ENCODE measurements at regions not wholly inside any gene's neighbourhood (a gene's known extent, or its start where the extent isn't known, plus 50 kb on each side); places are given as distances from the start of the nearest gene placed in this dataset.

GRCh38 chr2:134135793-134136192 lies 118.1 kb upstream of the MGAT5 start:
- DNase-seq (ENCODE audit: low spot score) = no peak
- intact Hi-C loops (cut with DNase I) = no loop called here

DNA sequence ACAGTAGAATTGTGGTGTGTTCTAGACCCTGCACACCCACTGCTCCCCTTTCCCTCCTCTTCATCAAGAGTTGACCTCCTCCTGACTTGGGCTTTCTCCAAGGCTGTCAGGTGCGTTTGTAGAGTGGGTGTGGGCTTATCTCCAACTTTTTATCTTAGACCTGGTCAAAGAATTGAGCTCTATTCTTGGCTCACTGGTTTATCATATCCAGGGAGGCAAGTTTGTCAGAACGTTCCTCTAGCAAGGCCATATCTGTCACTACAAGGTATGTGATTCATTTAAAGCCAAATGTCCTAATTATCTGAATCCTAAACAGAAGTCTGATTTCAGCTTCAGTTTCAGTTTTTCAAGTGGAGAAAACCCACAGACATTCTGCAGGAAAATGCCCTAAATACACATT lies 117.1 kb upstream of the MGAT5 start:
- intact Hi-C loops (cut with DNase I) = no loop called here
- no peak for DNase-seq (ENCODE audit: low spot score)

DNA sequence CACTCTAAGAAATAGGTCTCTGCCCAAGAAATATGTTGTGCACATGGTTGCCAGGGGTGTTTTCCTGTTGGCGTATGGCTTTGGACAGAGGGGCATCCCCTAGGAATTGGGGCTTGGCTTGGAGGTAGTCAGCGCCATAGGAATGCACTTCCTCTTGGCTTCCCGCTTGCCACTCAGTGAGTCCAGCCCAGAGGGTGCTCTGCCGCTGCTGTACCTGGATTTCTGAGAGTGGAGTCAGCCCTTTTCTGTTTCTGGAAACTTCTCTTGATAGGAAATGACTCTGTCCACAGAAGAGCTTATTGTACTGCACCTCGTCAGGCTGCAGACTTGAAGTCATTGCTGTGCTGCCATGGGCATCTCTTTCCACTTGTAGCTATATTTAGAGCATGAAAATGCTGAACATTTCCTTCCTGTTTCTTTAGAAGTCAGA lies 116.7 kb upstream of the MGAT5 start:
- DNase-seq (ENCODE audit: low spot score) = no peak
- intact Hi-C loops (cut with DNase I) = no loop called here

DNA sequence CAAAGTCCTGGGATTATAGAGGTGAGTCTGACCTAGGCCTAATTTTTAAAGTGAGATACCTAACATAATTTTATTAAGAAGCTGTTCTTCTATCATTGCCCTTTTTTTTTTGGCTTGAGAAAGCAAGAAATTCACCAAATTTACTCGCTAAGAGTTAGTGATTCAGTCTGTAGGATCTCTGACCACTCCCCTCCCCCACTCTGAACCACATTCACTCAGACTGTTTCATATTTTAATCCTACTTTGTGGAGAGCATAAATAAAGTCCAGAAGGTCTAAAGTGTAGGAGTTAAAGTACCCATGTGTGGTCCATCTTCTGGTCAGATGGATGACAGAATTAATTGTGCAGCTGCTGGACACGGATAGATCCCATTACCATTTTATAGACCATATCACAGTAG lies 115.8 kb upstream of the MGAT5 start:
- intact Hi-C loops (cut with DNase I) = no loop called here

GRCh38 chr2:134139611-134140010 lies 114.3 kb upstream of the MGAT5 start:
- intact Hi-C loops (cut with DNase I) = no loop called here
- no peak for DNase-seq (ENCODE audit: low spot score)

More for the DNA sequence above, 115.8 kb upstream of the MGAT5 start:
- no peak for DNase-seq (ENCODE audit: low spot score)

DNA sequence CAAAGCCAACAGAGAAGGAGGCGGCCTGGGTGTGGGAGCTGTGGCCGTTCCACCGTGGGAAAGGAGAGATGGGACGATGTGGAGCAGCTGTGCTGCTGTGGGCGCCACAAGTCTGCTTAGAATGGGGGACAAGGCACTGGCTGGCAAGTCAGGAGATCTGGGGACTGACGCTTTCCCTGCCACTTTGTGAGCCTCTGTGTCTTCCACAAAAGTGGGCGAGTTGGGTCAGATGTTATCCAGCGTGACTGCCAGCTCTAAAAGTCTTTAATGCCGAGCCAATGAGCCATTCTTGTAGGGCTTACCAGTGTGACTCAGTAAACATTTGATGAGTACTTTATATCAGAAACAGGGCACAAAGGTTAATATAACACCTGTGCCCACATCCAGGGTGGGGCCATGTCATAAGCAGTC lies 113.6 kb upstream of the MGAT5 start:
- intact Hi-C loops (cut with DNase I) = no loop called here
- DNase-seq (ENCODE audit: low spot score) = no peak

GRCh38 chr2:134141598-134142340 lies 112.1 kb upstream of the MGAT5 start:
- intact Hi-C loops (cut with DNase I) = no loop called here
- no peak for DNase-seq (ENCODE audit: low spot score)

DNA sequence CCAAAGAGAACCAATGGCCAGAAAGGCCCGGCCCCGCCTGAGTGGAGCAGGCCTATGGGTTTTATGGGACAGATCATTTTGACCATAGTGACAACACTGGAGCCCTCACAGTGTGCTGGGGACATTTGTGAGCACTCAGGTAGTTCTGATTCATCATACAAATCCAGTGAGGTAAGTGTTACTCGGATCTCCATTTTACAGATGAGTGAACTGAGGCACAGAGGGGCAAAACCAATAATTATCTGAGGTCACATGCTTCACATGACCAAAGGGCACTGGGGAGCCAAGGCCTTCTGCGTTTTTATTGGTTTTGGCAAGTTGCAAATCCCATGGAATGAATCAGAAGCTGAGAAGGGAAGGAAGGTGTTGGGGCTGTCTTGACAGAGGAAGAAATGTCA lies 111.5 kb upstream of the MGAT5 start:
- intact Hi-C loops (cut with DNase I) = no loop called here
- no peak for DNase-seq (ENCODE audit: low spot score)

GRCh38 chr2:134142903-134143302 lies 111.0 kb upstream of the MGAT5 start:
- DNase-seq (ENCODE audit: low spot score) = no peak
- intact Hi-C loops (cut with DNase I) = no loop called here

DNA sequence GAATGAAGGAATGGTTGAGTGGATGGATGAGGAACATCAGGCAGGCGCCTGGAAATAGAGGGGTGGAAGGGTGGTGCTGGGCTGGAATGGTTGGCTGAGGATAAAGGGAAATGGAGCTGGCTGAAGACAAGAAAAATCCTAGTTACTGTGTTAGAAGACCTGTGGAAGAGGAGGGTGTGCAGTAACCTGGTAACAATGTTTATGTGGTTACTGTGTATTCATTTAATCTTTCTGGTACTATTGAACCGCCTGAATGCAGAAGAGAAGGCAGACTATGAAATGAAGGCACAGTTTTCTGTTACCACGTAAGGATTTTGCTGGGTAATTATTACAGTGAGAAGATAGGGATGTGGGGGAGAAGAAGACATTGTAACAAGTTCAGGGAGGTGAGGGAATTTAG lies 110.3 kb upstream of the MGAT5 start:
- DNase-seq (ENCODE audit: low spot score) = no peak

GRCh38 chr2:134144081-134144596 lies 109.7 kb upstream of the MGAT5 start:
- intact Hi-C loops (cut with DNase I) = no loop called here
- DNase-seq (ENCODE audit: low spot score) = no peak

More for the DNA sequence above, 110.3 kb upstream of the MGAT5 start:
- intact Hi-C loops (cut with DNase I) = no loop called here

- DNase-seq (ENCODE audit: low spot score) = no peak
- intact Hi-C loops (cut with DNase I) = no loop called here
These were observed 109.2 kb upstream of the MGAT5 start for GRCh38 chr2:134144651-134145050.

DNA sequence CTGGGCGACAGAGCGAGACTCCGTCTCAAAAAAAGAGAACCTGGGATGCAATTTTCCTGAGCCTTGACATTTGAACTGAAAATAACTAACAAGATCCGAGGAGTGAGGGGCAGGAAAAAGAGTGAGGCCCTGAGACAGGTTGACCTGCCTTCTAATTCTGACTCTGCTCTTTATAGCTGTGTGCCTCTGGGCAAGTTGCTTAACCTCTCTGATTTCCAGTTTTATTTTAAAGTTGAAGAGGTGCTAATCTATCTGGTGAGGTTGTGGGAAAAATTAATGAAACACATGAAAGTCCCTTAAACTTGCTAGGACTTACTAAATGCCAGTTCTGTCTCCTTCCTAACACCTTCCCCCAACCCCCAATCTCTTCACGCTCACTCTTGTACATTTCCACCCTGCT lies 108.4 kb upstream of the MGAT5 start:
- DNase-seq (ENCODE audit: low spot score) = no peak
- intact Hi-C loops (cut with DNase I) = no loop called here

DNA sequence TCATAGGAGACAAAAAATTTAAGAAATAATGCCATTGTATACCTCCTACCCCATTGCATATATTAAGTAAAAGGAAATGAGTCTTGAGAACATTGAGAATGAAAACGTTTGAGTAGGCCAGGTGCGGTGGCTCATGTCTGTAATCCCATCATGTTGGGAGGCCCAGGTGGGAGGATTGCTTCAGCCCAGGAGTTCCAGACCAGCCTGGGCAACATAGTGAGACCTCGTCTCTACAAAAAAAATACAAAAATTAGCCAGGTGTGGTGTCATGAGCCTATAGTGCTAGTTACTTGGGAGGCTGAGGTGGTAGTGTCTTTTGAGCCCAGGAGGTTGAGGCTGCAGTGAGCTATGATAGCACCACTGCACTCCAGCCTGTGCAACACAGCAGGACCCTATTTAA lies 107.7 kb upstream of the MGAT5 start:
- DNase-seq (ENCODE audit: low spot score) = no peak
- intact Hi-C loops (cut with DNase I) = no loop called here

DNA sequence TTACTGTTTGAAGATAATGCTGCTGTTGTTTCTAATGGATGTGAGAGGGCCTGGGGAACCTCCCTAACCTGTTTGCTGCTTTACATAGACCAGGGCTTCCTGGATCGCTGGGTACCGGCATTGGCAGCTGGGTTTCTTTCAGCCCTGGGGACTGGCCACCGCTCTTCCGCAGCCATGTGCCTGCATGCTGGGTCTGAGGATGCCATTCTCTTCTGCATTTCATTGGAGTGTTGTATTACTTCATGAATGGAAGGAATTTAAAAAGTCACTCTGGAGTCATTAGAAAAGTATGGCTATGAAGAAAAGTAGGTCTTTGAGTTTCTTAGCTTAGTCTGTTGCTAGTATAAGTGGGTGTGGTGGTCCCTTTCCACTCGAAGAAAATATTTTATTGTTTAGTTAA lies 107.3 kb upstream of the MGAT5 start:
- no peak for DNase-seq (ENCODE audit: low spot score)
- intact Hi-C loops (cut with DNase I) = no loop called here

GRCh38 chr2:134148172-134148571 lies 105.7 kb upstream of the MGAT5 start:
- intact Hi-C loops (cut with DNase I) = no loop called here
- DNase-seq (ENCODE audit: low spot score) = no peak

GRCh38 chr2:134148843-134149472 lies 104.9 kb upstream of the MGAT5 start:
- no peak for DNase-seq (ENCODE audit: low spot score)
- intact Hi-C loops (cut with DNase I) = no loop called here

DNA sequence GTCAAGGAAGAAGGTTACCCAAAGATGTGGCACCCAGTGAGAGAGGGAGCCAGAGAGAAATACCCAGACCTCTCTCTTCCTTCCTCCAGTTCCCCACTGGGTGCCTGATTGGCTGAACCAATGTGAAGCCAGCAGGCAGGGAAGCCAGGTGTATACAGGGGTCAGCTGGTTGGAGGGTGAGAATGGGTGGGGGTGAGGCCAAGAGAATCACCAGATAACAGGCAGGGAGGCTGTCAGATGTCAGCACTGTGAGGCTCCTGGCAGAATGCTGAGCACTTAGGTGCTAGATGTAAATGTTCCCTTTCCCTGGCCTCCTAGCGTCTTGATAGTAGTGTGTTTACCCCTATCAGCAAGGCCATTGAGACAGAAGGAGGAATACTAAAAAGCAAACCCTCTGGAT lies 104.0 kb upstream of the MGAT5 start:
- no peak for DNase-seq (ENCODE audit: low spot score)
- intact Hi-C loops (cut with DNase I) = no loop called here

DNA sequence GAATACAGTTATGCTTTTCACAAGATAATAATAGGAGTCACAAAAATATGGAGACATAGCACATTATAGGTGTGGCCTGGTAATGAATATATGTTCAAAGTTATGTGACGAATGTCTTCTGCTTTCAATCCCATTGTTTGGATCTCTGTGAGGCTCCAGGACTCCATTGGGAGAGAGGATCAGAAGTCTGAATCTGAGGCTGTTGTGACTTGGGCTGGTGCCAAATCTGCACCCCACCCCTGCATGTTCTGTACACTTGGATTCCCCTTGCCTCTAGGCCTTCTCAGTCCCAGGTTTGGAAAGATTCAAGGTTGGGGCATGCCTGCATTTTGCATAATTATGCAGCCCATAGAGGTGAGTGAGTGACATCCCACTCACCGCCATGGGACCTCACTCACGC lies 103.1 kb upstream of the MGAT5 start:
- intact Hi-C loops (cut with DNase I) = no loop called here
- no peak for DNase-seq (ENCODE audit: low spot score)

DNA sequence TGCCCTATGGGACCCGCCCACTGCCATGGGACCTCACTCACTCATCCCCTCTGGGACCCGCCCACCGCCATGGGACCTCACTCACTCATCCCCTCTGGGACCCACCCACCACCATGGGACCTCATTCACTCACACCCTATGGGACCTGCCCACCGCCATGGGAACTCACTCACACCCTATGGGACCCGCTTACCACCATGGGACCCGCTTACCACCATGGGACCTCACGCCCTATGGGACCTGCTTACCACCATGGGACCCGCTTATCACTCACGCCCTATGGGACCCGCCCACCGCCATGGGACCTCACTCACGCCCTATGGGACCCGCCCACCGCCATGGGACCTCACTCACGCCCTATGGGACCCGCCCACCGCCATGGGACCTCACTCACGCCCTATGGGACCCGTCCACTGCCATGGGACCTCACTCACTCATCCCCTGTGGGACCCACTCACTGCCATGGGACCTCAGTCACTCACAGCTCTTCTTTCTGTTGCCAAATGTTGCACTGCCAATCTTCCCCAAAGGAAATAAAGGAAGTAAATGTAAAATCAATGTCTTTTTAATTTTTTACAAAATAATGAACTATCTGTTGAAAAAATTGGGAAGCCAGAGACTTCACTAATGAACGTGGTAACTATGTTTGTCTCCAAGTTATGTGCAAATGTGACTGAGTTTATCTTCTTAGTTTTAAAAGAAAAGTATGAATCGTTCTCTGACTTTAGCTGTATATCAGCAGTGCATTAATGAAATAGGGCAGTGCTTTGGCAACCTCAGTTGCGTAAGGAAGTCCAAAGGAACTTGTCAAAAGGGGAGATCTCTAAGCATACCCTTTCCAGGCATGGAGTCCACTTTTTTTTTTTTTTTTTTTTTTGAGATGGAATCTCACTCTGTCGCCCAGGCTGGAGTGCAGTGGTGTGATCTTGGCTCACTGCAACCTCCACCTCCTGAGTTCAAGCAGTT lies 101.5 kb upstream of the MGAT5 start:
- intact Hi-C loops (cut with DNase I) = no loop called here
- DNase-seq (ENCODE audit: low spot score) = no peak
